ENCODE measurements at regions not wholly inside any gene's neighbourhood (a gene's known extent, or its start where the extent isn't known, plus 50 kb on each side); places are given as distances from the start of the nearest gene placed in this dataset.

- peaks cover 2% of the 10 kb centered on the region for H3K27me3 Mint-ChIP-seq (ENCODE audit: unreplicated experiment)
- no peaks in the 10 kb centered on the region for H3K4me1 Mint-ChIP-seq (ENCODE audit: unreplicated experiment)
- no peaks in the 10 kb centered on the region for H3K36me3 Mint-ChIP-seq (ENCODE audit: low read depth, unreplicated experiment)
- no peak for DNase-seq (ENCODE audit: low spot score)
- no peaks in the 10 kb centered on the region for H3K9me3 Mint-ChIP-seq (ENCODE audit: unreplicated experiment)
- H3K27ac Mint-ChIP-seq (ENCODE audit: unreplicated experiment), result no peak overlapping the region
- TF ChIP-seq, protein P1, sequence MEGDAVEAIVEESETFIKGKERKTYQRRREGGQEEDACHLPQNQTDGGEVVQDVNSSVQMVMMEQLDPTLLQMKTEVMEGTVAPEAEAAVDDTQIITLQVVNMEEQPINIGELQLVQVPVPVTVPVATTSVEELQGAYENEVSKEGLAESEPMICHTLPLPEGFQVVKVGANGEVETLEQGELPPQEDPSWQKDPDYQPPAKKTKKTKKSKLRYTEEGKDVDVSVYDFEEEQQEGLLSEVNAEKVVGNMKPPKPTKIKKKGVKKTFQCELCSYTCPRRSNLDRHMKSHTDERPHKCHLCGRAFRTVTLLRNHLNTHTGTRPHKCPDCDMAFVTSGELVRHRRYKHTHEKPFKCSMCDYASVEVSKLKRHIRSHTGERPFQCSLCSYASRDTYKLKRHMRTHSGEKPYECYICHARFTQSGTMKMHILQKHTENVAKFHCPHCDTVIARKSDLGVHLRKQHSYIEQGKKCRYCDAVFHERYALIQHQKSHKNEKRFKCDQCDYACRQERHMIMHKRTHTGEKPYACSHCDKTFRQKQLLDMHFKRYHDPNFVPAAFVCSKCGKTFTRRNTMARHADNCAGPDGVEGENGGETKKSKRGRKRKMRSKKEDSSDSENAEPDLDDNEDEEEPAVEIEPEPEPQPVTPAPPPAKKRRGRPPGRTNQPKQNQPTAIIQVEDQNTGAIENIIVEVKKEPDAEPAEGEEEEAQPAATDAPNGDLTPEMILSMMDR (IDR thresholded peaks at IDR 0.05; ENCODE audit: unreplicated experiment), result no peak
- no peak overlapping the region for H3K4me3 Mint-ChIP-seq (ENCODE audit: unreplicated experiment)
Measured at GRCh38 chr12:42904683-42905418, 315.3 kb upstream of the PRICKLE1 start.

DNA sequence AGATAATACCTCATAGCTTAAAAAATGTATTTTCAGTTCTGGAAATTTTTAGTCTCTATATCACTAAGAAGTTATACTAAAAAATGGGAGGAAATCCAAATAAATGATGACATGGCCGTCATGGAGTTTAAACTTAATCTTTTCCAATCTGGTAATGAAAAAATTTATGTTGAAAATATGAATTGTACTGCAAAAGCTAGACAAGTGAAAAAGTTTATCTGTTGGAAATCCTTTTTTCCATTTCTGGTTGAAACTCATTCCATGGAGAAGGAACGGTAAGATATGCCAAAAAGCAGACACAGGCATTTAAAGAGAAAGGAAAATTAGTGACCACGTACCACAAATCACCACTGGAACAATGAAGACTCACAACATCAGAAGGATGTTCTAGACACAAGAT lies 314.2 kb upstream of the PRICKLE1 start:
- Mint-ChIP-seq H3K4me1 (ENCODE audit: unreplicated experiment) (no peaks in the 10 kb centered on the region), H3K27ac (ENCODE audit: unreplicated experiment) (no peak overlapping the region), H3K4me3 (ENCODE audit: unreplicated experiment) (no peak overlapping the region), H3K9me3 (ENCODE audit: unreplicated experiment) (no peaks in the 10 kb centered on the region), H3K27me3 (ENCODE audit: unreplicated experiment) (peaks cover 2% of the 10 kb centered on the region), H3K36me3 (ENCODE audit: low read depth, unreplicated experiment) (no peaks in the 10 kb centered on the region)
- TF ChIP-seq, protein P1 (IDR thresholded peaks at IDR 0.05; ENCODE audit: unreplicated experiment), result no peak
- DNase-seq (ENCODE audit: low spot score), result no peak

DNA sequence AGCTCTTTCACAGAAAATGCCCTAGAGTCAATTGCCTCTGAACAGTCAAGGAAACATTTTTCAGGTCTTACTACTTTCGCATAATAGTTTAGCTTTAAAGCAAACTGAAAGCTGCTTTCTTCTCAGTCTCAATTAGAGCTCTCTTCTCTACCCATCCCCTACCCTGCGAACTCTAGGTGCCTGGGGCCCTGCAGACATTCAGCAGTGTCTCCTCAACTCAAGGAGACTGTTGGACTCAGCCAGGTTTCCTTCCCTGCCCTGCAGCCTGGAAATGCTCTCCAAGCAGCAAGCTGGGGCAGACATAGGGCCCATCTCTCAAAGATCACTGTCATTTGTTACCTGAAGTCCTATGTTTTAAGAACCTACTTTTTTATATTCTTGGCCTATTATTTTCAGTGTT lies 312.5 kb upstream of the PRICKLE1 start:
- TF ChIP-seq, protein P1 (IDR thresholded peaks at IDR 0.05; ENCODE audit: unreplicated experiment), result no peak
- Mint-ChIP-seq H3K9me3 (ENCODE audit: unreplicated experiment) (no peaks in the 10 kb centered on the region), H3K4me1 (ENCODE audit: unreplicated experiment) (no peaks in the 10 kb centered on the region), H3K27me3 (ENCODE audit: unreplicated experiment) (peaks cover 2% of the 10 kb centered on the region), H3K4me3 (ENCODE audit: unreplicated experiment) (no peak overlapping the region), H3K36me3 (ENCODE audit: low read depth, unreplicated experiment) (no peaks in the 10 kb centered on the region), H3K27ac (ENCODE audit: unreplicated experiment) (no peak overlapping the region)
- no peak for DNase-seq (ENCODE audit: low spot score)

DNA sequence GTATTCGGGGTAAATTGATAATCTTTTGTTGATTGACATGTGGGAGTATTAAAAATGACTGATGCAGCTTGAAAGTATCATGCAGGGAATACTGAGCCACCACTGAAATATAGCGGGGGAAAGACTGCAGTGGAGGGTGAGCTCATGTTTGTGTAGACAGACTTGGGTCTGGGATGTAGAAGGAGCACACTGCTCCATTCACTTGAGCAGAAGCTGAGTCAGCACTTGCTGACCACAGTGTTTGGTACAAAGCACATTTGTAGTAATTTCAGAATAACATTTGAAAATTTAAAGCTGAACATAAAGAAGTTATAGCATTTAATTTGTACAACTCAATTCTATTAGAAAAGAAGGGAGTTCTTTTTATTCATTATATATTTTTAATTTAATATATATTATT lies 304.3 kb upstream of the PRICKLE1 start:
- H3K27ac Mint-ChIP-seq (ENCODE audit: unreplicated experiment), result no peak overlapping the region
- TF ChIP-seq, protein P1 (IDR thresholded peaks at IDR 0.05; ENCODE audit: unreplicated experiment), result no peak
- DNase-seq (ENCODE audit: low spot score), result no peak
- H3K27me3 Mint-ChIP-seq (ENCODE audit: unreplicated experiment), result no peaks in the 10 kb centered on the region
- no peaks in the 10 kb centered on the region for H3K36me3 Mint-ChIP-seq (ENCODE audit: low read depth, unreplicated experiment)
- H3K4me3 Mint-ChIP-seq (ENCODE audit: unreplicated experiment), result no peak overlapping the region
- no peaks in the 10 kb centered on the region for H3K9me3 Mint-ChIP-seq (ENCODE audit: unreplicated experiment)
- no peaks in the 10 kb centered on the region for H3K4me1 Mint-ChIP-seq (ENCODE audit: unreplicated experiment)

- TF ChIP-seq, protein P1 (IDR thresholded peaks at IDR 0.05; ENCODE audit: unreplicated experiment), result no peak
- Mint-ChIP-seq H3K27ac (ENCODE audit: unreplicated experiment) (no peak overlapping the region), H3K27me3 (ENCODE audit: unreplicated experiment) (no peaks in the 10 kb centered on the region), H3K4me1 (ENCODE audit: unreplicated experiment) (no peaks in the 10 kb centered on the region), H3K36me3 (ENCODE audit: low read depth, unreplicated experiment) (no peaks in the 10 kb centered on the region), H3K4me3 (ENCODE audit: unreplicated experiment) (no peak overlapping the region), H3K9me3 (ENCODE audit: unreplicated experiment) (no peaks in the 10 kb centered on the region)
- no peak for DNase-seq (ENCODE audit: low spot score)
Measured at GRCh38 chr12:42892702-42893551, 303.4 kb upstream of the PRICKLE1 start.

Data from endothelial cell (in vitro differentiated cells).